ENCODE measurements at regions not wholly inside any gene's neighbourhood (a gene's known extent, or its start where the extent isn't known, plus 50 kb on each side); places are given as distances from the start of the nearest gene placed in this dataset.

GRCh38 chr1:235920596-235921375, 54.1 kb upstream of the LYST start:
- TF ChIP-seq EZH2 (IDR thresholded peaks at IDR 0.05; ENCODE audit: borderline replicate concordance) (no peak), CTCF (IDR thresholded peaks at IDR 0.05; ENCODE audit: poor library complexity) (no peak)

Data from hepatocyte (in vitro differentiated cells).